IgD-negative memory B cell (primary cell): ENCODE measurements at regions not wholly inside any gene's neighbourhood (a gene's known extent, or its start where the extent isn't known, plus 50 kb on each side); places are given as distances from the start of the nearest gene placed in this dataset.

ENCODE experiments used
- H3K27ac Mint-ChIP-seq, 3 donors: one replicate each; pipeline ENCODE4 v1.8.0; 2020 to 2022; ENCODE audit warnings: mild to moderate bottlenecking in 3 of 3, mixed read lengths in 3 of 3, moderate library complexity in 1 of 3
- H3K27me3 Mint-ChIP-seq: one replicate; pipeline ENCODE4 v1.8.0; 2021; ENCODE audit warnings: mixed read lengths
- H3K36me3 Mint-ChIP-seq: one replicate; pipeline ENCODE4 v1.8.0; 2020; ENCODE audit warnings: mild to moderate bottlenecking, mixed read lengths
- H3K4me1 Mint-ChIP-seq, 3 donors: one replicate each; pipeline ENCODE4 v1.8.0; 2020 to 2022; ENCODE audit warnings: mixed read lengths in 3 of 3, mild to moderate bottlenecking in 1 of 3
- H3K4me3 Mint-ChIP-seq, 4 donors: one replicate each; pipeline ENCODE4 v1.8.0; 2020 to 2022; ENCODE audit warnings: mild to moderate bottlenecking in 4 of 4, mixed read lengths in 4 of 4, moderate library complexity in 3 of 4
- H3K9me3 Mint-ChIP-seq, 3 donors: one replicate each; pipeline ENCODE4 v1.8.0; 2020 to 2021; ENCODE audit warnings: mixed read lengths in 3 of 3, mild to moderate bottlenecking in 1 of 3

GRCh38 chr5:100313657-100314056 lies 221.5 kb upstream of the FAM174A start:
- H3K4me3 Mint-ChIP-seq = no peak overlapping the region
- peaks cover 6 to 14% (median 9%) of the 10 kb centered on the region in 3 donors for H3K9me3 Mint-ChIP-seq
- no peak overlapping the region for H3K27ac Mint-ChIP-seq
- H3K27me3 Mint-ChIP-seq = no peaks in the 10 kb centered on the region
- H3K4me1 Mint-ChIP-seq = no peaks in the 10 kb centered on the region
- no peaks in the 10 kb centered on the region for H3K36me3 Mint-ChIP-seq

GRCh38 chr5:100311806-100312205 lies 223.4 kb upstream of the FAM174A start:
- no peak overlapping the region for H3K4me3 Mint-ChIP-seq
- H3K27ac Mint-ChIP-seq = no peak overlapping the region
- H3K27me3 Mint-ChIP-seq = no peaks in the 10 kb centered on the region
- H3K36me3 Mint-ChIP-seq = no peaks in the 10 kb centered on the region
- peaks cover 6 to 14% (median 9%) of the 10 kb centered on the region in 3 donors for H3K9me3 Mint-ChIP-seq
- H3K4me1 Mint-ChIP-seq = no peaks in the 10 kb centered on the region

- no peaks in the 10 kb centered on the region for H3K27me3 Mint-ChIP-seq
- H3K27ac Mint-ChIP-seq = no peak overlapping the region
- no peaks in the 10 kb centered on the region for H3K9me3 Mint-ChIP-seq
- no peaks in the 10 kb centered on the region for H3K36me3 Mint-ChIP-seq
- no peaks in the 10 kb centered on the region for H3K4me1 Mint-ChIP-seq
- no peak overlapping the region for H3K4me3 Mint-ChIP-seq
These were observed 229.2 kb upstream of the FAM174A start for GRCh38 chr5:100306000-100306399.

- no peaks in the 10 kb centered on the region for H3K36me3 Mint-ChIP-seq
- no peaks in the 10 kb centered on the region for H3K27me3 Mint-ChIP-seq
- H3K4me3 Mint-ChIP-seq = no peak overlapping the region
- H3K4me1 Mint-ChIP-seq = no peaks in the 10 kb centered on the region
- H3K9me3 Mint-ChIP-seq = no peaks in the 10 kb centered on the region
- H3K27ac Mint-ChIP-seq = no peak overlapping the region
These were observed 232.0 kb upstream of the FAM174A start for GRCh38 chr5:100303216-100303615.

- H3K27ac Mint-ChIP-seq = no peak overlapping the region
- H3K27me3 Mint-ChIP-seq = no peaks in the 10 kb centered on the region
- H3K9me3 Mint-ChIP-seq = no peaks in the 10 kb centered on the region
- no peaks in the 10 kb centered on the region for H3K4me1 Mint-ChIP-seq
- H3K4me3 Mint-ChIP-seq = no peak overlapping the region
- H3K36me3 Mint-ChIP-seq = no peaks in the 10 kb centered on the region
These were observed 235.9 kb upstream of the FAM174A start for GRCh38 chr5:100299261-100299660.

- H3K27ac Mint-ChIP-seq = no peak overlapping the region
- no peak overlapping the region for H3K4me3 Mint-ChIP-seq
- no peaks in the 10 kb centered on the region for H3K4me1 Mint-ChIP-seq
These were observed 259.1 kb upstream of the FAM174A start for GRCh38 chr5:100276071-100276470.

GRCh38 chr5:100275631-100276030 lies 259.5 kb upstream of the FAM174A start:
- Mint-ChIP-seq H3K9me3 (peaks cover 0 to 9% (median 0%) of the 10 kb centered on the region in 3 donors), H3K36me3 (no peaks in the 10 kb centered on the region), H3K4me1 (no peaks in the 10 kb centered on the region), H3K27ac (no peak overlapping the region), H3K4me3 (no peak overlapping the region), H3K27me3 (no peaks in the 10 kb centered on the region)

More at GRCh38 chr5:100276071-100276470, 259.1 kb upstream of the FAM174A start:
- H3K27me3 Mint-ChIP-seq = no peaks in the 10 kb centered on the region
- H3K9me3 Mint-ChIP-seq = peaks cover 0 to 9% (median 0%) of the 10 kb centered on the region in 3 donors
- H3K36me3 Mint-ChIP-seq = no peaks in the 10 kb centered on the region

- Mint-ChIP-seq H3K4me1 (no peaks in the 10 kb centered on the region), H3K4me3 (no peak overlapping the region), H3K36me3 (no peaks in the 10 kb centered on the region), H3K27me3 (no peaks in the 10 kb centered on the region), H3K9me3 (peaks cover 0 to 9% (median 0%) of the 10 kb centered on the region in 3 donors), H3K27ac (no peak overlapping the region)
These were observed 261.2 kb upstream of the FAM174A start for GRCh38 chr5:100273846-100274580.

- Mint-ChIP-seq H3K4me1 (no peaks in the 10 kb centered on the region), H3K27me3 (no peaks in the 10 kb centered on the region), H3K4me3 (no peak overlapping the region), H3K9me3 (no peaks in the 10 kb centered on the region), H3K27ac (no peak overlapping the region), H3K36me3 (no peaks in the 10 kb centered on the region)
These were observed 265.0 kb upstream of the FAM174A start for GRCh38 chr5:100270023-100270771.

GRCh38 chr5:100260968-100261367 lies 274.2 kb upstream of the FAM174A start:
- H3K27me3 Mint-ChIP-seq = no peaks in the 10 kb centered on the region
- no peaks in the 10 kb centered on the region for H3K9me3 Mint-ChIP-seq
- no peaks in the 10 kb centered on the region for H3K4me1 Mint-ChIP-seq
- H3K4me3 Mint-ChIP-seq = no peak overlapping the region
- no peaks in the 10 kb centered on the region for H3K36me3 Mint-ChIP-seq
- H3K27ac Mint-ChIP-seq = no peak overlapping the region

GRCh38 chr5:100252944-100253343 lies 282.2 kb upstream of the FAM174A start:
- H3K27me3 Mint-ChIP-seq = no peaks in the 10 kb centered on the region
- no peak overlapping the region for H3K27ac Mint-ChIP-seq
- no peaks in the 10 kb centered on the region for H3K4me1 Mint-ChIP-seq
- H3K4me3 Mint-ChIP-seq = no peak overlapping the region
- H3K9me3 Mint-ChIP-seq = peaks cover 0 to 3% (median 2%) of the 10 kb centered on the region in 3 donors
- no peaks in the 10 kb centered on the region for H3K36me3 Mint-ChIP-seq

- no peaks in the 10 kb centered on the region for H3K4me1 Mint-ChIP-seq
- no peak overlapping the region for H3K4me3 Mint-ChIP-seq
- no peaks in the 10 kb centered on the region for H3K36me3 Mint-ChIP-seq
- H3K27me3 Mint-ChIP-seq = no peaks in the 10 kb centered on the region
- H3K27ac Mint-ChIP-seq = no peak overlapping the region
- peaks cover 0 to 4% (median 3%) of the 10 kb centered on the region in 3 donors for H3K9me3 Mint-ChIP-seq
These were observed 283.1 kb upstream of the FAM174A start for GRCh38 chr5:100252037-100252436.

GRCh38 chr5:100249884-100250269 lies 285.3 kb upstream of the FAM174A start:
- Mint-ChIP-seq H3K4me3 (no peak overlapping the region), H3K36me3 (no peaks in the 10 kb centered on the region), H3K9me3 (peaks cover 0 to 4% (median 3%) of the 10 kb centered on the region in 3 donors), H3K27ac (no peak overlapping the region), H3K4me1 (no peaks in the 10 kb centered on the region), H3K27me3 (no peaks in the 10 kb centered on the region)

GRCh38 chr5:100249211-100249883 lies 285.8 kb upstream of the FAM174A start:
- peaks cover 0 to 4% (median 3%) of the 10 kb centered on the region in 3 donors for H3K9me3 Mint-ChIP-seq
- no peaks in the 10 kb centered on the region for H3K36me3 Mint-ChIP-seq
- no peak overlapping the region for H3K27ac Mint-ChIP-seq
- no peaks in the 10 kb centered on the region for H3K27me3 Mint-ChIP-seq
- no peak overlapping the region for H3K4me3 Mint-ChIP-seq
- no peaks in the 10 kb centered on the region for H3K4me1 Mint-ChIP-seq

GRCh38 chr5:100232736-100233135 lies 302.4 kb upstream of the FAM174A start:
- no peaks in the 10 kb centered on the region for H3K36me3 Mint-ChIP-seq

More at GRCh38 chr5:100232736-100233135, 302.4 kb upstream of the FAM174A start:
- H3K4me1 Mint-ChIP-seq = no peaks in the 10 kb centered on the region
- H3K27ac Mint-ChIP-seq = no peak overlapping the region
- no peak overlapping the region for H3K4me3 Mint-ChIP-seq
- peaks cover 3 to 31% (median 4%) of the 10 kb centered on the region in 3 donors for H3K9me3 Mint-ChIP-seq
- no peaks in the 10 kb centered on the region for H3K27me3 Mint-ChIP-seq
